Lung (tissue), 11 donors: ENCODE measurements at regions not wholly inside any gene's neighbourhood (a gene's known extent, or its start where the extent isn't known, plus 50 kb on each side); places are given as distances from the start of the nearest gene placed in this dataset.
A peak's percentile ranks its signal among the peaks of the same experiment; 100 is the strongest.

Source experiments
- ATAC-seq: fragments of 200-7000 bp; cut with Tn5 transposase; one replicate; pipeline ENCODE4 v1.9.1; 2020; ENCODE audit warnings: moderate number of reproducible peaks; ENCODE audit not compliant: insufficient read depth, low FRiP score
- DNase-seq, 3 donors: peaks; one replicate each; pipeline ENCODE4 v3.0.0-alpha.2; 2013 to 2017
- H3K27ac ChIP-seq, 2 donors: one replicate each; pipeline ENCODE4 v1.5.1; 2013; ENCODE audit warnings: mild to moderate bottlenecking in 2 of 2, moderate library complexity in 2 of 2, control low read depth in 1 of 2, inconsistent platforms in 1 of 2, low read depth in 1 of 2, low read length in 1 of 2
- H3K27me3 ChIP-seq, 3 donors: one replicate each; pipeline ENCODE4 v1.5.1; 2013; ENCODE audit warnings: low read length in 2 of 3; ENCODE audit not compliant: control insufficient read depth in 3 of 3, insufficient read depth in 3 of 3
- H3K36me3 ChIP-seq, 4 donors: one replicate each; pipeline ENCODE4 v1.5.1; 2013; ENCODE audit warnings: low read length in 4 of 4, mild to moderate bottlenecking in 1 of 4, moderate library complexity in 1 of 4; ENCODE audit not compliant: control insufficient read depth in 4 of 4, insufficient read depth in 4 of 4
- H3K4me1 ChIP-seq, 5 donors: one replicate each; pipeline ENCODE4 v1.5.1; 2013; ENCODE audit warnings: low read length in 5 of 5, mild to moderate bottlenecking in 2 of 5, moderate library complexity in 1 of 5; ENCODE audit not compliant: control insufficient read depth in 5 of 5, insufficient read depth in 5 of 5
- H3K4me3 ChIP-seq: one replicate; pipeline ENCODE4 v1.5.1; 2013; ENCODE audit warnings: mild to moderate bottlenecking, control low read depth, moderate library complexity
- H3K9ac ChIP-seq, 2 donors: one replicate each; pipeline ENCODE4 v1.5.1; 2013; ENCODE audit warnings: low read length in 2 of 2, control low read depth in 1 of 2; ENCODE audit not compliant: insufficient read depth in 1 of 2
- H3K9me3 ChIP-seq, 4 donors: one replicate each; pipeline ENCODE4 v1.5.1; 2013; ENCODE audit warnings: low read length in 3 of 4, mild to moderate bottlenecking in 1 of 4, moderate library complexity in 1 of 4; ENCODE audit not compliant: control insufficient read depth in 4 of 4, insufficient read depth in 3 of 4
- WGBS, 2 donors: extraction: QIAGEN DNeasy Blood & Tissue Kit; methylation state at CpG; one replicate each; pipeline ENCODE4 v1.1.7; 2013; 5-methylcytosine and 5-hydroxymethylcytosine counted together
- TF ChIP-seq, protein P1 (sequence below): IDR thresholded peaks from 2 replicates; pipeline ENCODE4 v1.5.1; 2012; ENCODE audit warnings: mild to moderate bottlenecking; ENCODE audit errors: control extremely low read depth, extremely low read depth
- donor health status: control.
- donor health status: control.
- donor health status: Bipolar disorder and iron deficiency.
- donor health status: healthy.
- donor health status: DM: yes; HTN: yes; CAD: no.

DNA sequence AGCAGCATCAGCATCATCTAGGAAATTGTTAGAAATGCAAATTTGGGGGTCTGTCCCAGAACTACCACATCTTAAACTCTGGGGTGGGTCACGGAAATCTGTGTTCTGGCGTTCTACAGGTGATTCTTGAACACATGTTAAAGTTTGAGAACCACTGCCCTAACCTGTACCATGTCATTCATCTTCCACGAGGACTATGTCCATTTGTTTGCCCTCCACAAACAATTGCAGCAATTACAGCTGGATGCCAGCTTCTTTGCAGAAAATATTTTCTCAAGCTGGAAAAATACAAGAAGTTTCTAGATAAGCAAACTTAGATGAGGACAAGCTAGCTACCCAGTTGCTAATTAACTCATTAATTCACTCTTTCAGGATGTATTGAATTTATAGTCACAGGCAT lies 54.1 kb downstream of the MAFB start:
- Histone ChIP-seq H3K4me1 (peaks cover 0 to 8% (median 0%) of the 10 kb centered on the region in 5 donors), H3K36me3 (no peaks in the 10 kb centered on the region), H3K27ac (no peak overlapping the region), H3K4me3 (no peak overlapping the region), H3K27me3 (no peaks in the 10 kb centered on the region), H3K9ac (no peak overlapping the region), H3K9me3 (peaks cover 0 to 3% (median 0%) of the 10 kb centered on the region in 4 donors)
- TF ChIP-seq, protein P1, sequence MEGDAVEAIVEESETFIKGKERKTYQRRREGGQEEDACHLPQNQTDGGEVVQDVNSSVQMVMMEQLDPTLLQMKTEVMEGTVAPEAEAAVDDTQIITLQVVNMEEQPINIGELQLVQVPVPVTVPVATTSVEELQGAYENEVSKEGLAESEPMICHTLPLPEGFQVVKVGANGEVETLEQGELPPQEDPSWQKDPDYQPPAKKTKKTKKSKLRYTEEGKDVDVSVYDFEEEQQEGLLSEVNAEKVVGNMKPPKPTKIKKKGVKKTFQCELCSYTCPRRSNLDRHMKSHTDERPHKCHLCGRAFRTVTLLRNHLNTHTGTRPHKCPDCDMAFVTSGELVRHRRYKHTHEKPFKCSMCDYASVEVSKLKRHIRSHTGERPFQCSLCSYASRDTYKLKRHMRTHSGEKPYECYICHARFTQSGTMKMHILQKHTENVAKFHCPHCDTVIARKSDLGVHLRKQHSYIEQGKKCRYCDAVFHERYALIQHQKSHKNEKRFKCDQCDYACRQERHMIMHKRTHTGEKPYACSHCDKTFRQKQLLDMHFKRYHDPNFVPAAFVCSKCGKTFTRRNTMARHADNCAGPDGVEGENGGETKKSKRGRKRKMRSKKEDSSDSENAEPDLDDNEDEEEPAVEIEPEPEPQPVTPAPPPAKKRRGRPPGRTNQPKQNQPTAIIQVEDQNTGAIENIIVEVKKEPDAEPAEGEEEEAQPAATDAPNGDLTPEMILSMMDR = no peak
- 57 to 66% methylated on average over 3 of the region's 3 CpGs for WGBS, 2 donors
- ATAC-seq (no peak), DNase-seq (no peak)

DNA sequence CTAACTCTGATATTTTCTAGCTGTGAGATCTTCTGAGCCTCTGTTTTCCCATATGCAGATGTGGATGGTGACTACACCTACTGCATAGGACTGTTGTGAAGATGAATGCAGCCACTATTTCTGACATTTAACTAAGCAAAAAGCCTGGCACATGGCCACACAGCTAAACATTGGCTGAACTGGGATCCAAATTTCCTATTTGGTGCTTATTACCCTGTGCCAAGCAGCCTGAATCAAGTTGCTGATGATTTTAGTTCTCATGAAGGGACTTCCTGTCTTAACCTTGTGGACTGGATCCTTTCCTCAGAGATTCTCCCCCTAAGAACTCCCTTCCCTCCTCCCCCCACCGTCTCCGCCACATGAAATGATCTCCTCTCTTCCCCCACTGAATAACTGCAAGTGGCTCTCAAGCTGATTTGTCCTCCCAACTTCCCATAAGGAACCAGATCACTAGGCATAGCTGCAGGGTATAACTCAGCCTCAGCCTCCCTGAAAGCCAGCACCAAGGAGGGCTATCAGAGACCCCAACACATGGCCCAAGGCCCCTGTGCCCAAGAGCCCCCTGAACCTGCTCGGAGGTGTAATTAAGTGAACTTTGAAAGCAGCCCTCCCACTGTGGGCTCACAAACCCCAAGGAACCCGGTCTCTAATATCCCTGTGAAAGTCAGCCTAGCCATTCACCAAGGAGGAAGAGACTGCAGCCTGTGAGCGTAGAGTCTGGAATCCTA lies 55.7 kb downstream of the MAFB start:
- Histone ChIP-seq H3K4me1 (peaks cover 0 to 7% (median 0%) of the 10 kb centered on the region in 5 donors), H3K27me3 (no peaks in the 10 kb centered on the region), H3K9ac (no peak overlapping the region), H3K9me3 (peaks cover 0 to 3% (median 0%) of the 10 kb centered on the region in 4 donors), H3K36me3 (no peaks in the 10 kb centered on the region), H3K27ac (no peak overlapping the region), H3K4me3 (no peak overlapping the region)
- no peak for ATAC-seq
- peak in 1 of 3 donors; percentile 29 for DNase-seq
- TF ChIP-seq, protein P1 = no peak
- 72 to 81% methylated on average over 5 of the region's 5 CpGs for WGBS, 2 donors

- WGBS, 2 donors = 83 to 84% methylated on average over 10 of the region's 10 CpGs
These were observed 56.6 kb downstream of the MAFB start for GRCh38 chr20:40632346-40632976.

More at GRCh38 chr20:40632346-40632976, 56.6 kb downstream of the MAFB start:
- peaks cover 0 to 7% (median 0%) of the 10 kb centered on the region in 5 donors for H3K4me1 ChIP-seq
- H3K9me3 ChIP-seq = peaks cover 0 to 3% (median 0%) of the 10 kb centered on the region in 4 donors
- H3K36me3 ChIP-seq = no peaks in the 10 kb centered on the region
- DNase-seq (no peak), ATAC-seq (no peak)
- no peak overlapping the region for H3K4me3 ChIP-seq
- no peak overlapping the region for H3K27ac ChIP-seq
- TF ChIP-seq, protein P1 = no peak
- no peaks in the 10 kb centered on the region for H3K27me3 ChIP-seq
- H3K9ac ChIP-seq = no peak overlapping the region
